Rectal smooth muscle tissue (tissue), 1 donor: ENCODE measurements at regions not wholly inside any gene's neighbourhood (a gene's known extent, or its start where the extent isn't known, plus 50 kb on each side); places are given as distances from the start of the nearest gene placed in this dataset.

Source experiments
- H3K27ac ChIP-seq: one replicate; pipeline ENCODE4 v1.7.0; 2013; ENCODE audit warnings: low read depth, low read length, inconsistent platforms
- H3K27me3 ChIP-seq: one replicate; pipeline ENCODE4 v1.7.0; 2013; ENCODE audit warnings: low read length; ENCODE audit not compliant: control insufficient read depth, insufficient read depth
- H3K36me3 ChIP-seq: one replicate; pipeline ENCODE4 v1.7.0; 2013; ENCODE audit warnings: low read length; ENCODE audit not compliant: control insufficient read depth, insufficient read depth
- H3K4me1 ChIP-seq: one replicate; pipeline ENCODE4 v1.7.0; 2013; ENCODE audit warnings: low read length; ENCODE audit not compliant: control insufficient read depth, insufficient read depth
- H3K4me3 ChIP-seq: one replicate; pipeline ENCODE4 v1.7.0; 2013; ENCODE audit warnings: low read length
- H3K9ac ChIP-seq: one replicate; pipeline ENCODE4 v1.7.0; 2013; ENCODE audit warnings: low read length

- Histone ChIP-seq H3K27ac (no peak overlapping the region), H3K4me3 (no peak overlapping the region), H3K4me1 (no peaks in the 10 kb centered on the region), H3K9ac (no peak overlapping the region), H3K27me3 (no peaks in the 10 kb centered on the region), H3K36me3 (no peaks in the 10 kb centered on the region)
These were observed 1201.6 kb upstream of the NUDT12 start for GRCh38 chr5:104764197-104764596.

GRCh38 chr5:104763216-104763615 lies 1200.6 kb upstream of the NUDT12 start:
- Histone ChIP-seq H3K27me3 (no peaks in the 10 kb centered on the region), H3K36me3 (no peaks in the 10 kb centered on the region), H3K4me3 (no peak overlapping the region), H3K9ac (no peak overlapping the region), H3K4me1 (no peaks in the 10 kb centered on the region), H3K27ac (no peak overlapping the region)

GRCh38 chr5:104757915-104758314 lies 1195.3 kb upstream of the NUDT12 start:
- no peak overlapping the region for H3K9ac ChIP-seq
- H3K27ac ChIP-seq, result no peak overlapping the region
- no peaks in the 10 kb centered on the region for H3K27me3 ChIP-seq
- H3K4me1 ChIP-seq, result no peaks in the 10 kb centered on the region
- H3K4me3 ChIP-seq, result no peak overlapping the region
- H3K36me3 ChIP-seq, result no peaks in the 10 kb centered on the region

GRCh38 chr5:104755806-104756205 lies 1193.2 kb upstream of the NUDT12 start:
- H3K4me1 ChIP-seq, result no peaks in the 10 kb centered on the region
- no peak overlapping the region for H3K27ac ChIP-seq
- H3K9ac ChIP-seq, result no peak overlapping the region
- H3K27me3 ChIP-seq, result no peaks in the 10 kb centered on the region
- no peaks in the 10 kb centered on the region for H3K36me3 ChIP-seq
- H3K4me3 ChIP-seq, result no peak overlapping the region

- no peaks in the 10 kb centered on the region for H3K27me3 ChIP-seq
- no peaks in the 10 kb centered on the region for H3K4me1 ChIP-seq
- no peak overlapping the region for H3K4me3 ChIP-seq
These were observed 1191.9 kb upstream of the NUDT12 start for GRCh38 chr5:104754311-104754995.

GRCh38 chr5:104751969-104752368 lies 1189.4 kb upstream of the NUDT12 start:
- Histone ChIP-seq H3K9ac (no peak overlapping the region), H3K4me3 (no peak overlapping the region), H3K27me3 (no peaks in the 10 kb centered on the region), H3K27ac (no peak overlapping the region), H3K4me1 (no peaks in the 10 kb centered on the region), H3K36me3 (no peaks in the 10 kb centered on the region)

More at GRCh38 chr5:104754311-104754995, 1191.9 kb upstream of the NUDT12 start:
- Histone ChIP-seq H3K27ac (no peak overlapping the region), H3K36me3 (no peaks in the 10 kb centered on the region), H3K9ac (no peak overlapping the region)

GRCh38 chr5:104739905-104740304 lies 1177.3 kb upstream of the NUDT12 start:
- H3K4me3 ChIP-seq, result no peak overlapping the region
- H3K9ac ChIP-seq, result no peak overlapping the region
- no peaks in the 10 kb centered on the region for H3K27me3 ChIP-seq
- no peaks in the 10 kb centered on the region for H3K4me1 ChIP-seq
- no peak overlapping the region for H3K27ac ChIP-seq
- H3K36me3 ChIP-seq, result no peaks in the 10 kb centered on the region

GRCh38 chr5:104739503-104739902 lies 1176.9 kb upstream of the NUDT12 start:
- Histone ChIP-seq H3K36me3 (no peaks in the 10 kb centered on the region), H3K27me3 (no peaks in the 10 kb centered on the region), H3K4me1 (no peaks in the 10 kb centered on the region), H3K4me3 (no peak overlapping the region), H3K27ac (no peak overlapping the region), H3K9ac (no peak overlapping the region)

GRCh38 chr5:104736073-104736472 lies 1173.5 kb upstream of the NUDT12 start:
- Histone ChIP-seq H3K27me3 (no peaks in the 10 kb centered on the region), H3K4me1 (peaks cover 9% of the 10 kb centered on the region), H3K4me3 (no peak overlapping the region), H3K36me3 (no peaks in the 10 kb centered on the region), H3K9ac (no peak overlapping the region), H3K27ac (no peak overlapping the region)

- Histone ChIP-seq H3K36me3 (no peaks in the 10 kb centered on the region), H3K4me3 (no peak overlapping the region), H3K4me1 (peaks cover 9% of the 10 kb centered on the region), H3K27me3 (no peaks in the 10 kb centered on the region), H3K9ac (no peak overlapping the region), H3K27ac (no peak overlapping the region)
These were observed 1171.5 kb upstream of the NUDT12 start for GRCh38 chr5:104734046-104734445.

GRCh38 chr5:104733063-104733669 lies 1170.6 kb upstream of the NUDT12 start:
- Histone ChIP-seq H3K4me1 (peaks cover 9% of the 10 kb centered on the region), H3K4me3 (no peak overlapping the region), H3K27ac (no peak overlapping the region), H3K9ac (no peak overlapping the region), H3K36me3 (no peaks in the 10 kb centered on the region), H3K27me3 (no peaks in the 10 kb centered on the region)

GRCh38 chr5:104731331-104731730 lies 1168.7 kb upstream of the NUDT12 start:
- no peak overlapping the region for H3K9ac ChIP-seq
- H3K4me3 ChIP-seq, result no peak overlapping the region
- no peaks in the 10 kb centered on the region for H3K36me3 ChIP-seq
- no peak overlapping the region for H3K27ac ChIP-seq
- peaks cover 9% of the 10 kb centered on the region for H3K4me1 ChIP-seq
- H3K27me3 ChIP-seq, result no peaks in the 10 kb centered on the region

GRCh38 chr5:104708027-104708426 lies 1145.4 kb upstream of the NUDT12 start:
- H3K27ac ChIP-seq, result no peak overlapping the region
- H3K9ac ChIP-seq, result no peak overlapping the region
- H3K36me3 ChIP-seq, result no peaks in the 10 kb centered on the region
- no peaks in the 10 kb centered on the region for H3K4me1 ChIP-seq
- H3K27me3 ChIP-seq, result no peaks in the 10 kb centered on the region
- H3K4me3 ChIP-seq, result no peak overlapping the region
